GM19467 (cell line): ENCODE measurements at regions not wholly inside any gene's neighbourhood (a gene's known extent, or its start where the extent isn't known, plus 50 kb on each side); places are given as distances from the start of the nearest gene placed in this dataset.

Experiments used
- ATAC-seq: cut with Tn5 transposase; IDR thresholded peaks from one replicate; pipeline ENCODE4 v1.9.1; 2021; ENCODE audit warnings: mild to moderate bottlenecking, moderate library complexity; ENCODE audit not compliant: unreplicated experiment

- no peak for ATAC-seq
These were observed 282.7 kb downstream of the ENC1 start for GRCh38 chr5:74357827-74358226.

- no peak for ATAC-seq
These were observed 284.4 kb downstream of the ENC1 start for GRCh38 chr5:74356009-74356695.

GRCh38 chr5:74355041-74355824 lies 285.3 kb downstream of the ENC1 start:
- no peak for ATAC-seq

GRCh38 chr5:74352256-74352655 lies 288.3 kb downstream of the ENC1 start:
- ATAC-seq = no peak

- ATAC-seq = no peak
These were observed 297.4 kb downstream of the ENC1 start for GRCh38 chr5:74342948-74343682.

GRCh38 chr5:74342182-74342581 lies 298.3 kb downstream of the ENC1 start:
- no peak for ATAC-seq

- ATAC-seq = no peak
These were observed 299.3 kb downstream of the ENC1 start for GRCh38 chr5:74341221-74341620.

GRCh38 chr5:74340476-74340875 lies 300.1 kb downstream of the ENC1 start:
- no peak for ATAC-seq

- ATAC-seq = no peak
These were observed 302.6 kb downstream of the ENC1 start for GRCh38 chr5:74337984-74338310.

GRCh38 chr5:74337254-74337983 lies 303.1 kb downstream of the ENC1 start:
- no peak for ATAC-seq

- ATAC-seq = no peak
These were observed 304.2 kb downstream of the ENC1 start for GRCh38 chr5:74336297-74336696.

- no peak for ATAC-seq
These were observed 305.7 kb downstream of the ENC1 start for GRCh38 chr5:74334762-74335384.

- no peak for ATAC-seq
These were observed 306.3 kb downstream of the ENC1 start for GRCh38 chr5:74334062-74334761.

- no peak for ATAC-seq
These were observed 307.1 kb downstream of the ENC1 start for GRCh38 chr5:74333430-74333829.

GRCh38 chr5:74332682-74333081 lies 307.8 kb downstream of the ENC1 start:
- ATAC-seq = no peak

- ATAC-seq = no peak
These were observed 308.5 kb downstream of the ENC1 start for GRCh38 chr5:74332006-74332405.

GRCh38 chr5:74328221-74328630 lies 312.3 kb downstream of the ENC1 start:
- no peak for ATAC-seq

- no peak for ATAC-seq
These were observed 313.2 kb downstream of the ENC1 start for GRCh38 chr5:74327339-74327685.

- ATAC-seq = no peak
These were observed 313.8 kb downstream of the ENC1 start for GRCh38 chr5:74326571-74327338.

GRCh38 chr5:74325866-74326265 lies 314.7 kb downstream of the ENC1 start:
- no peak for ATAC-seq
